ENCODE measurements at regions not wholly inside any gene's neighbourhood (a gene's known extent, or its start where the extent isn't known, plus 50 kb on each side); places are given as distances from the start of the nearest gene placed in this dataset.

DNA sequence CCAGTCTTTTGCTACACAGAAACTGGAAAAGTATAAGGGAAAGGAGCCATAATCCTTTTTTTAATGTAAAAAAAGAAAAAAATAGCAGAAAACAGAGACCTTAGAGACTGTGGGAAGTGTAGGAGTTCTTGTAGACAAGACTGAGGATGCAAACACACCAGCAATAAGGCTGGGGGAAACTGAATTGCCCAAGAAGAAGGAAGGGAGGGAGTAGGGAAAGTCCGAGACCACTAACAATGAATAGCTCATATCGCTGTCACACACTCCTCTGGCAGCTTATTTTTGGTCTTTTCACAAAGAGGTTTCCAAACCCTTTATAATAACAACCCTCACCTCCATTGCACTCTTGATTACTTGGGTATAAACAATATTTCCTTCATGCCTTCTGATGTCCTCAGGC is 952.0 kb downstream of the SLITRK5 start:
- TF ChIP-seq SMC3 (IDR thresholded peaks at IDR 0.05; ENCODE audit: low read depth, low read length) (no peak), POLR2A (IDR thresholded peaks at IDR 0.05; ENCODE audit: low read depth, low read length) (no peak)

Data from IMR-90 (cell line).